GM18867 (cell line): ENCODE measurements at regions not wholly inside any gene's neighbourhood (a gene's known extent, or its start where the extent isn't known, plus 50 kb on each side); places are given as distances from the start of the nearest gene placed in this dataset.

Source experiments
- ATAC-seq: cut with Tn5 transposase; IDR thresholded peaks from one replicate; pipeline ENCODE4 v1.9.1; 2021; ENCODE audit warnings: mild to moderate bottlenecking, moderate library complexity; ENCODE audit not compliant: unreplicated experiment

- no peak for ATAC-seq
Measured at GRCh38 chr15:70158309-70159000, 60.7 kb upstream of the TLE3 start.

DNA sequence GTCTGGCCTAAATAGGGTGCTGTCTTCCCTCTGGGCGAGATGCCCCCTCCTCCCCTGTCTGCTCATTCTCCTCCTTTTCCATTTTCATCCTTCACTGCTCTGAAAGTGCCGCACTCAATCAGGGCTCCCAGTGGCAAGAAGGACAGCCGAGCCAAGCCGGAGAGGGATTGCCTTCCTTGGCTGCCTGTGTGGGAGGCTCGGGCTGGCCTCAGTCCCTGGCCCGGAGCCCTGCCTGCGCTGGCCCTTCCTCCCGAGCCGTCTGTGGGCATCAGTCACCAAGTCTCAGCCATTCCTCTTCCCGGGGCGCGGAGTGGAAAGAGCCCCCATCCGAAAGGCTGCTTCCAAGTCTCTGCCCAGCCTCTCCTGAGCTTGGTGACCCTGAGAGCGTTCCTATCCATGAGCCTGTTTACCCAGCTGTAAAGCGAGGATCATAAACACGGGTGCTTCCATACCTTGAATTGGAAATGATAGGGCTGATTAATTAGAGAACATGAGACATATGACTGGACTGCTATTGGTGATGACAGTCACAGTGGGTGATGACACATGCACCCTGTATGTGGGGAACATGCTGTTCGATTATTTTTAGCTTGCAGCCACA is 59.1 kb upstream of the TLE3 start:
- ATAC-seq = no peak

DNA sequence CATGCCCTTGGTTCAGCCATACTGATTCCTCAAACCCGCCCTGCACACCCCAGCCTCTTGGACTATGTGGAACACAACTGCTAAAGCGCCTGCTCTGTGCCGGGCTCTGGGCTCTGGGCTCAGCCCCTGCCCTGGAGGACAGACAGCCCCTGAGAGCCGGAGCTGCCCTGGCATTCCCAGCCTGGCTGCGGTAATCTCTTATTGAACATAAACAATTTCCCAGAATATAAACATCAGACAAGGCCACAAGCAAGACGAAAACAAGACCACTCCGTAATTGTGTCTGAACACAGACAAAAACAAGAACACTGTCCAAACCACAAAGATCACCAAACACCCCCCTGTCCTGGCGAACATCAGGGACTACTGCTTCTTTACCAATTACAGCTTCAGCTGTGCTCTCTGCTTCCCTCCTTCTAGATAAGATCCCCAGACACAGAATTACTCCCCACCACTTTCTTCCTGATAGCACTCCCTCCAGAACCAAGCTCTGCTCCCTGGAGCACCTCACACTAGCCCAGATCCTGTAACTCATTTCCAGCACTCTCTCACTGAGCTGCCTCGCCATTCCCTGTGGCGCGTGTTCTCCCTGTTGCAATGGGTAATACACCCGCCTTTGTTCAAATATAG is 57.1 kb upstream of the TLE3 start:
- ATAC-seq = no peak

- ATAC-seq = no peak
Measured at GRCh38 chr15:70153921-70154717, 56.4 kb upstream of the TLE3 start.

DNA sequence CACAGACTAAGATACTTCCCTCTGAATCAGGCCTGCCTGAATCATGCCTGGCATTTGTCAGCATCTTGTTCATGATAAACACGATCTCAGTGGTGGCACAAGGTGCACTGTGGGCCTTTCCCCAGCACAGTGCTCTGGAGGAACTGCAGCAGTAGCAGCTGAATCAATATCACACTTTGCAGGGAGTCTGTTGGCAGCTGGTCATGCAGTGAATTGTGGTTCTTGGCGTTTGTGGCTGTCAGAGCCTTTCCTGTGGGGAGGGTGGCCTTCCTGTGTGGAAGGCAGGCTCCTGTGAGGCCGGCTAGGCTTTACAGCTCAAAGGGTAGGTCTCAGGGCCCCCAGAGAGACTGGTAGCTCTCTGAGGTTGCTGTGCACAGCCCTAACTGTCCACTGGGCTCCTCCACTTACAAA is 54.4 kb upstream of the TLE3 start:
- ATAC-seq = no peak

DNA sequence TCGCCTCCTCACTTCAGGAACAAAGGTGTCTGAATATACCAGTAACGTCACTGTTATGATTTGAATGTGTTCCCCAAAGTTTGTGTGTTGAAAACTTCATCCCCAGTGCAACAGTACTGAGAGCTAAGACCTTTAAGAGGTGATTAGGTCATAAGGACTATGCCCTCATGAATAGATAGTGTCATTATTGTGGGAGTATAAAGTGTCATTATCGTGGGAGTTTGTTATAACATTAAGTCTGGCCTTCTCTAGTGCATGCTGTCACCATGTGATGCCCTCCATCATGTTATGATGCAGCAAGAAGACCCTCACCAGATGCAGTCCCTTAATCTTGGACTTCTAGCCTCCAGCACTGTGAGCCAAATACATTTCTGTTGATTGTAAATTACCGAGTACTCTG is 53.7 kb upstream of the TLE3 start:
- no peak for ATAC-seq

DNA sequence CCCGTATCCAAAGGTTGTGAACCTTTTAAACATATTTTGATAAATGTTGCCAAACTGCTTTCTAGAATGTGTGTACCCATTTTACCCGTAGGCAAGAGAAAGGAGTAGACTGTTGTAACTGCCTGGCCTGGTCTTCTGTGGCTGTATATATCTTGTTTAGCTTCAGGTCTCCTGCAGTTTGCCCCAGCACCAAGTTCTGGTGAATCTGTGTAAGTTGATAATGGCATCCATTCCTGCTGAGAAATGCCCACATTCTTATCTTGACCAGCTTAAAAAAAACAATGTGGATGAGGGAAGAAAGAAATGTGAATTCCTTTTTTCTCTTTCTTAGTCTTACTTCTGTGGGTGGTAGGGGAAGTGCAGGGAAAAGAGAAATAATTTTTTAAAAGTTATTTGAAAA is 53.3 kb upstream of the TLE3 start:
- no peak for ATAC-seq

- no peak for ATAC-seq
Measured at GRCh38 chr15:70150405-70150747, 52.7 kb upstream of the TLE3 start.

DNA sequence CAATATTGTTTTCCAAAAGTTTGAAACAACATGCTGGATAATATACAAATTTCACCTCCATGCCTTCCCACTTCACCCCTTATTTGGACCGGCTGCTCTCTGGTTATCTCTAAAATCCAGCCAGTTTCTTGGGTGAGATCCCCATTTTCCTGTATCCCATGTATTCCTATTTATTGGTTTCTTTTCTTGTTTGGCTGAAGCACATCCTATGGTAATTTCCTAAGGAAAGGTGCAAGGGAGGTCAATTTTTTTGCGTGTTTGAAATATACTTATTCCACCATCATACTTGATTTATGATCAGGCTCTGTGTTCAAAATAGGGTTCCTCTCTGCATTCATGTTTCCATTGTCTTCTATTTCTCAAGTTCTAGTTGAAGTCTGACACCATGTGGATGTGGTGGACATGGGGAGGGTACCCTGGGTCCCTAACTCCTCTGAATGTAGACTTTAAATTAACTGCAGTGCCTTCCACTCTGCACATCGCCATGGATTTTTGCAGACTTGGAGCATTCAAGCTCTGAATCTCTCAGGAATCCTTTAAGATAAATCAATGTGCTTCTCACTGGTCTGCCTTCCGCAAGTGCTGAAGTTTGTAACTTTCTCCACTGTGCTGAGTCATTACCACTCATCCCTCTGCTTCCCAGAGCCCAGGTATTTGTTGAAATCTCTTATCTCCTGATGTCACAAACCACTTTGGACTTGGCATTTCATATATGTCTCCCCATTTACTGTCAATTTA is 52.1 kb upstream of the TLE3 start:
- ATAC-seq = no peak

- ATAC-seq = no peak
Measured at GRCh38 chr15:70147778-70148177, 50.1 kb upstream of the TLE3 start.
